ENCODE measurements at regions not wholly inside any gene's neighbourhood (a gene's known extent, or its start where the extent isn't known, plus 50 kb on each side); places are given as distances from the start of the nearest gene placed in this dataset.
A peak's percentile ranks its signal among the peaks of the same experiment; 100 is the strongest.

- no TSS peak for BruUV-seq (replicated peaks)
Observed at GRCh38 chr6:147782302-147782701, 273.8 kb downstream of the SAMD5 start.

More at GRCh38 chr6:147782302-147782701, 273.8 kb downstream of the SAMD5 start:
- no peak overlapping the region for H3K4me3 ChIP-seq (ENCODE audit: insufficient read depth, low read depth, low read length)
- no peaks in the 10 kb centered on the region for H4K20me1 ChIP-seq (ENCODE audit: insufficient read depth, low read length)
- peak overlapping the region; percentile 71 for H3K4me2 ChIP-seq (ENCODE audit: low read depth, low read length)
- H3K27ac ChIP-seq (ENCODE audit: insufficient read depth, low read length): no peak overlapping the region
- no peak overlapping the region; the same call in 1 of the 2 replicates for H2BK120ac ChIP-seq (ENCODE audit: low read depth, low read length)
- intact Hi-C loops (cut with micrococcal nuclease): no loop called here
- no peak overlapping the region for H3K18ac ChIP-seq (ENCODE audit: low read depth, low read length)
- H2BK20ac ChIP-seq (ENCODE audit: low read depth, low read length): peak overlapping the region; percentile 8; the same call in 1 of the 2 replicates
- no peak overlapping the region for H4K91ac ChIP-seq (ENCODE audit: insufficient read depth, low read depth, low read length)
- peak; percentile 96 for ATAC-seq (ENCODE audit: low read depth)
- peaks cover 2% of the 10 kb centered on the region; the same call in 1 of the 2 replicates for H3K4me1 ChIP-seq (ENCODE audit: control insufficient read depth, insufficient read depth, low read length)
- no peak overlapping the region for H3K14ac ChIP-seq (replicated peaks; ENCODE audit: low read depth, low read length)
- no peak overlapping the region for H2AK9ac ChIP-seq (replicated peaks; ENCODE audit: low read depth, low read length, poor library complexity)
- no peaks in the 10 kb centered on the region for H3K27me3 ChIP-seq (ENCODE audit: control insufficient read depth, insufficient read depth, low read length)
- no peak overlapping the region for H4K5ac ChIP-seq (ENCODE audit: low read depth, low read length)
- H3K9me3 ChIP-seq (ENCODE audit: control insufficient read depth, insufficient read depth, low read length): no peaks in the 10 kb centered on the region
- no CpG with 5 or more reads among the region's 3 CpGs for WGBS, 2 experiments (ENCODE audit: extremely low coverage in 2 of 2, insufficient read length in 1 of 2)
- no peak overlapping the region for H3K9ac ChIP-seq (ENCODE audit: low read depth, low read length)
- H3K23ac ChIP-seq (ENCODE audit: low read depth, low read length): no peak overlapping the region
- DNase-seq: peak; percentile 77
- H2BK15ac ChIP-seq (ENCODE audit: low read depth, low read length): no peak overlapping the region
- H4K8ac ChIP-seq (ENCODE audit: low read depth in 2 of 2, low read length in 2 of 2): no peak overlapping the region
- H3K36me3 ChIP-seq (ENCODE audit: control insufficient read depth, insufficient read depth, low read length): no peaks in the 10 kb centered on the region
- no peak overlapping the region for H3K56ac ChIP-seq (ENCODE audit: extremely low read depth, insufficient read depth, low read length)
- in situ Hi-C loops (cut with MboI; ENCODE audit: low sequenced_read_pairs): no loop called here
- H3K79me1 ChIP-seq (ENCODE audit: low read depth in 1 of 2, low read length in 2 of 2): no peaks in the 10 kb centered on the region
- ChIA-PET CTCF (interaction anchor here (0.6 to 1.1 kb wide), 2 partner anchors 179 to 250 kb away, joined by 3 read pairs; no protein-coding TSS in a partner anchor), POLR2A (ENCODE audit: unreplicated experiment) (no interaction called here)
- H3K9me1 ChIP-seq (ENCODE audit: insufficient read depth, low read length): no peaks in the 10 kb centered on the region
- no peak overlapping the region for H2AK5ac ChIP-seq (ENCODE audit: low read depth, low read length)
- dilution Hi-C loops (cut with HindIII; ENCODE audit: low sequenced_read_pairs, unreplicated experiment): no loop called here
- H2AFZ ChIP-seq (replicated peaks; ENCODE audit: low read length, poor library complexity): no peak overlapping the region
- H3K4ac ChIP-seq (ENCODE audit: low read depth, low read length): no peak overlapping the region
- no peak overlapping the region for H2BK5ac ChIP-seq (ENCODE audit: low read depth, low read length, poor library complexity, severe bottlenecking)
- TF ChIP-seq CTCF (conservative IDR thresholded peaks at IDR 0.05; ENCODE audit: low read depth, low read length) (no peak), NFE2L2 (IDR thresholded peaks at IDR 0.05; ENCODE audit: low read depth, low read length) (no peak), SMC3 (IDR thresholded peaks at IDR 0.05; ENCODE audit: low read depth, low read length) (no peak), MAFK (IDR thresholded peaks at IDR 0.05; ENCODE audit: low read depth, low read length) (peak; percentile 54), RAD21 (IDR thresholded peaks at IDR 0.05; ENCODE audit: low read length) (no peak), RCOR1 (IDR thresholded peaks at IDR 0.05; ENCODE audit: insufficient replicate concordance, low read length) (no peak), USF2 (IDR thresholded peaks at IDR 0.05; ENCODE audit: low read depth, low read length) (no peak), MXI1 (IDR thresholded peaks at IDR 0.05; ENCODE audit: borderline replicate concordance, low read depth, low read length) (no peak), FOS (IDR thresholded peaks at IDR 0.05; ENCODE audit: low read depth, low read length) (peak; percentile 13; the same call in 1 of the 2 replicates), RFX5 (IDR thresholded peaks at IDR 0.05; ENCODE audit: low read depth, low read length) (no peak), POLR2A (IDR thresholded peaks at IDR 0.05; ENCODE audit: low read depth, low read length) (no peak)

All from IMR-90 (cell line).